Brain microvascular endothelial cell (primary cell): ENCODE measurements at regions not wholly inside any gene's neighbourhood (a gene's known extent, or its start where the extent isn't known, plus 50 kb on each side); places are given as distances from the start of the nearest gene placed in this dataset.

ENCODE experiments used
- DNase-seq: peaks from one replicate; pipeline ENCODE4 v3.0.0-alpha.2; 2020
- H3K27ac ChIP-seq: fragments of 250-450 bp; sonication (Bioruptor Pico); 2 replicates; pipeline ENCODE4 v1.5.1; 2020; ENCODE audit warnings: mild to moderate bottlenecking, moderate library complexity
- H3K27me3 ChIP-seq: fragments of 250-450 bp; sonication (Bioruptor Pico); replicated peaks from 2 replicates; pipeline ENCODE4 v1.5.1; 2020; ENCODE audit warnings: mild to moderate bottlenecking
- H3K36me3 ChIP-seq: fragments of 250-450 bp; sonication (Bioruptor Pico); replicated peaks from 2 replicates; pipeline ENCODE4 v1.5.1; 2020; ENCODE audit warnings: mild to moderate bottlenecking
- H3K4me3 ChIP-seq: 2 replicates; pipeline ENCODE4 v1.5.1; 2011; ENCODE audit warnings: low read depth, mild to moderate bottlenecking, control low read depth, low read length, moderate library complexity
- in situ Hi-C: cut with HindIII; loops from 2 replicates; pipeline ENCODE4 v1.10.0; 2017; ENCODE audit warnings: low sequenced_read_pairs, low pct_ligation_motif_present
- TF ChIP-seq, protein P1 (sequence below): IDR thresholded peaks from 2 replicates; pipeline ENCODE4 v1.5.1; 2011; ENCODE audit warnings: low read depth, mild to moderate bottlenecking, moderate library complexity, low read length, control low read depth, inconsistent platforms; ENCODE audit errors: missing control alignments

GRCh38 chr16:80047842-80048241, 447.3 kb upstream of the MAF start:
- TF ChIP-seq, protein P1, sequence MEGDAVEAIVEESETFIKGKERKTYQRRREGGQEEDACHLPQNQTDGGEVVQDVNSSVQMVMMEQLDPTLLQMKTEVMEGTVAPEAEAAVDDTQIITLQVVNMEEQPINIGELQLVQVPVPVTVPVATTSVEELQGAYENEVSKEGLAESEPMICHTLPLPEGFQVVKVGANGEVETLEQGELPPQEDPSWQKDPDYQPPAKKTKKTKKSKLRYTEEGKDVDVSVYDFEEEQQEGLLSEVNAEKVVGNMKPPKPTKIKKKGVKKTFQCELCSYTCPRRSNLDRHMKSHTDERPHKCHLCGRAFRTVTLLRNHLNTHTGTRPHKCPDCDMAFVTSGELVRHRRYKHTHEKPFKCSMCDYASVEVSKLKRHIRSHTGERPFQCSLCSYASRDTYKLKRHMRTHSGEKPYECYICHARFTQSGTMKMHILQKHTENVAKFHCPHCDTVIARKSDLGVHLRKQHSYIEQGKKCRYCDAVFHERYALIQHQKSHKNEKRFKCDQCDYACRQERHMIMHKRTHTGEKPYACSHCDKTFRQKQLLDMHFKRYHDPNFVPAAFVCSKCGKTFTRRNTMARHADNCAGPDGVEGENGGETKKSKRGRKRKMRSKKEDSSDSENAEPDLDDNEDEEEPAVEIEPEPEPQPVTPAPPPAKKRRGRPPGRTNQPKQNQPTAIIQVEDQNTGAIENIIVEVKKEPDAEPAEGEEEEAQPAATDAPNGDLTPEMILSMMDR: no peak
- Histone ChIP-seq H3K27ac (no peak overlapping the region), H3K4me3 (no peak overlapping the region), H3K36me3 (no peaks in the 10 kb centered on the region), H3K27me3 (no peaks in the 10 kb centered on the region)
- in situ Hi-C loops: no loop called here
- DNase-seq: no peak

- DNase-seq: no peak
- no peak overlapping the region for H3K27ac ChIP-seq
- no peaks in the 10 kb centered on the region for H3K27me3 ChIP-seq
- no peak overlapping the region for H3K4me3 ChIP-seq
- in situ Hi-C loops: no loop called here
- H3K36me3 ChIP-seq: no peaks in the 10 kb centered on the region
- TF ChIP-seq, protein P1: no peak
Measured at GRCh38 chr16:80046848-80047247, 446.3 kb upstream of the MAF start.

DNA sequence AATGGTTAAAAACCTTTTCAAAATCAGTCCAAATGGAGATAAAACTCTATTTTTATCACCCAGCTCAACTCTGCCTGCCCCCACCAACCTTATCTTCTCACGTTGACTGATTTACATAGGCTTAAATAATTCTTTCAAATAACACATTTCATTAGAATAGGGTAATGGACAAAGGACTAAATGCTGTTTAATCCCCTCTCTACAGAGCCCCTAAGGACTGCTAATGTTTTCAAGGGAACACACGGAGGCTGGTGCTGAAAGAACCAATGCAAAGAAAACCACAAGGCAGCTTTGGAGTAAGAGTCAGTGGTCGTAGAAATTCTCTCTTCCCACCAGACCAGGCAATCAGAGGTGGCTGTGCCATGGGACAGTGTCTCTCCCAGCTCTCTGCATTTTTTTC, 445.7 kb upstream of the MAF start:
- Histone ChIP-seq H3K36me3 (no peaks in the 10 kb centered on the region), H3K4me3 (no peak overlapping the region), H3K27ac (no peak overlapping the region), H3K27me3 (no peaks in the 10 kb centered on the region)
- in situ Hi-C loops: no loop called here
- DNase-seq: no peak
- TF ChIP-seq, protein P1: no peak

GRCh38 chr16:80045861-80046260, 445.3 kb upstream of the MAF start:
- Histone ChIP-seq H3K27ac (no peak overlapping the region), H3K4me3 (no peak overlapping the region), H3K27me3 (no peaks in the 10 kb centered on the region), H3K36me3 (no peaks in the 10 kb centered on the region)
- no peak for DNase-seq
- TF ChIP-seq, protein P1: no peak
- in situ Hi-C loops: no loop called here

GRCh38 chr16:80041410-80041809, 440.9 kb upstream of the MAF start:
- in situ Hi-C loops: no loop called here

DNA sequence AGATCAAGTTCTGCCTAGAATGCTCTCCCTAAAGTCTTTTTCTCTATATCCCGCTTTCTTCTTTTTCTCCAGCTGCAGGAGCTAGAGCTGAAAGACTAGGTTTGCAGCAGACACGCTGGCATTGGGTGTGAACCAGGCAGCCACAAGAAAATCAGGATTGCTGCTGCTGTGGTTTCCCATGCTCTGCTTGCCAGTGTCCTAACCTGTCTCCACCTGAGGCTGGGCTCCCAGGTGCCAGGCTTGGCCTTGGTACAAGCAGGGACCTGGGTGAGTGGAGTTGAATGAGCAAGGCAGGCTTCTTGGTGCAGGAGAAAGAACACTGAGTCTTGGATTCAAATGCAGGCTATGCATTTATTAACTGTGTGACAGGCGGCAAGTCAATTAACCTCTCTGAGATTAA, 440.3 kb upstream of the MAF start:
- in situ Hi-C loops: no loop called here
- TF ChIP-seq, protein P1: no peak
- Histone ChIP-seq H3K27me3 (no peaks in the 10 kb centered on the region), H3K4me3 (no peak overlapping the region), H3K36me3 (no peaks in the 10 kb centered on the region), H3K27ac (no peak overlapping the region)
- DNase-seq: no peak

More at GRCh38 chr16:80041410-80041809, 440.9 kb upstream of the MAF start:
- no peak overlapping the region for H3K4me3 ChIP-seq
- H3K36me3 ChIP-seq: no peaks in the 10 kb centered on the region
- no peaks in the 10 kb centered on the region for H3K27me3 ChIP-seq
- H3K27ac ChIP-seq: no peak overlapping the region
- TF ChIP-seq, protein P1: no peak
- DNase-seq: peak; percentile 32
